ENCODE measurements at regions not wholly inside any gene's neighbourhood (a gene's known extent, or its start where the extent isn't known, plus 50 kb on each side); places are given as distances from the start of the nearest gene placed in this dataset.

GRCh38 chr15:100735129-100736053 is 133.0 kb downstream of the ASB7 start:
- DNase-seq (ENCODE audit: low spot score): no peak

- DNase-seq (ENCODE audit: low spot score): no peak
Measured at GRCh38 chr15:100737214-100737613, 134.8 kb downstream of the ASB7 start.

- DNase-seq (ENCODE audit: low spot score): no peak
Measured at GRCh38 chr15:100738614-100739013, 136.2 kb downstream of the ASB7 start.

- no peak for DNase-seq (ENCODE audit: low spot score)
Measured at GRCh38 chr15:100740138-100740537, 137.7 kb downstream of the ASB7 start.

GRCh38 chr15:100751585-100751984 is 128.0 kb upstream of the ALDH1A3 start:
- no peak for DNase-seq (ENCODE audit: low spot score)

- DNase-seq (ENCODE audit: low spot score): no peak
Measured at GRCh38 chr15:100753503-100753902, 126.1 kb upstream of the ALDH1A3 start.

- no peak for DNase-seq (ENCODE audit: low spot score)
Measured at GRCh38 chr15:100757661-100758060, 122.0 kb upstream of the ALDH1A3 start.

GRCh38 chr15:100758555-100758954 is 121.1 kb upstream of the ALDH1A3 start:
- DNase-seq (ENCODE audit: low spot score): no peak

GRCh38 chr15:100759106-100759505 is 120.5 kb upstream of the ALDH1A3 start:
- no peak for DNase-seq (ENCODE audit: low spot score)

GRCh38 chr15:100759698-100760356 is 119.8 kb upstream of the ALDH1A3 start:
- DNase-seq (ENCODE audit: low spot score): peak; percentile 7

- no peak for DNase-seq (ENCODE audit: low spot score)
Measured at GRCh38 chr15:100760357-100760903, 119.2 kb upstream of the ALDH1A3 start.

- DNase-seq (ENCODE audit: low spot score): no peak
Measured at GRCh38 chr15:100761290-100761935, 118.2 kb upstream of the ALDH1A3 start.

- no peak for DNase-seq (ENCODE audit: low spot score)
Measured at GRCh38 chr15:100762289-100762688, 117.3 kb upstream of the ALDH1A3 start.

GRCh38 chr15:100762913-100763834 is 116.5 kb upstream of the ALDH1A3 start:
- peak; percentile 10 for DNase-seq (ENCODE audit: low spot score)

GRCh38 chr15:100763835-100764750 is 115.5 kb upstream of the ALDH1A3 start:
- peak; percentile 8 for DNase-seq (ENCODE audit: low spot score)

GRCh38 chr15:100764778-100765466 is 114.7 kb upstream of the ALDH1A3 start:
- DNase-seq (ENCODE audit: low spot score): peak; percentile 11

- peak; percentile 10 for DNase-seq (ENCODE audit: low spot score)
Measured at GRCh38 chr15:100765467-100766241, 114.0 kb upstream of the ALDH1A3 start.

GRCh38 chr15:100766243-100767000 is 113.2 kb upstream of the ALDH1A3 start:
- DNase-seq (ENCODE audit: low spot score): peak; percentile 27
